ENCODE measurements at regions not wholly inside any gene's neighbourhood (a gene's known extent, or its start where the extent isn't known, plus 50 kb on each side); places are given as distances from the start of the nearest gene placed in this dataset.

GRCh38 chr3:95197661-95198060 is 1134.8 kb downstream of the NSUN3 start:
- Mint-ChIP-seq H3K36me3 (ENCODE audit: low read depth, unreplicated experiment) (no peaks in the 10 kb centered on the region), H3K9me3 (ENCODE audit: unreplicated experiment) (peaks cover 2% of the 10 kb centered on the region), H3K27me3 (ENCODE audit: low read depth, unreplicated experiment) (no peaks in the 10 kb centered on the region), H3K27ac (ENCODE audit: unreplicated experiment) (no peak overlapping the region), H3K4me1 (ENCODE audit: low read depth, unreplicated experiment) (no peaks in the 10 kb centered on the region), H3K4me3 (ENCODE audit: unreplicated experiment) (no peak overlapping the region)
- Histone ChIP-seq H3K36me3 (ENCODE audit: insufficient read depth, low read length) (no peaks in the 10 kb centered on the region), H4K20me1 (ENCODE audit: insufficient read depth, low read length) (no peaks in the 10 kb centered on the region), H2AFZ (ENCODE audit: low read depth, low read length) (no peak overlapping the region), H3K4me3 (ENCODE audit: insufficient read depth, low read depth, low read length) (no peak overlapping the region), H3K27me3 (ENCODE audit: insufficient read depth, low read length) (no peaks in the 10 kb centered on the region), H3K9ac (ENCODE audit: low read length) (no peak overlapping the region), H3K79me2 (ENCODE audit: insufficient read depth, low read length) (no peaks in the 10 kb centered on the region), H3K4me1 (ENCODE audit: insufficient read depth, low read length) (no peaks in the 10 kb centered on the region), H3K9me3 (ENCODE audit: insufficient read depth, low read depth, low read length) (no peaks in the 10 kb centered on the region), H3K4me2 (ENCODE audit: low read length) (no peak overlapping the region), H3K27ac (ENCODE audit: low read depth, low read length) (no peak overlapping the region)
- DNase-seq (ENCODE audit: low read depth), result no peak
- TF ChIP-seq EZH2 (IDR thresholded peaks at IDR 0.05; ENCODE audit: insufficient read depth, low read length), result no peak
- TF ChIP-seq CTCF (IDR thresholded peaks at IDR 0.05; ENCODE audit: insufficient read depth, low read depth, low read length), result no peak
- FAIRE-seq, result no peak

- peaks cover 2% of the 10 kb centered on the region for H3K9me3 ChIP-seq (ENCODE audit: insufficient read depth, low read depth, low read length)
- H2AFZ ChIP-seq (ENCODE audit: low read depth, low read length), result no peak overlapping the region
- H3K4me1 Mint-ChIP-seq (ENCODE audit: low read depth, unreplicated experiment), result no peaks in the 10 kb centered on the region
These were observed 1137.5 kb downstream of the NSUN3 start for GRCh38 chr3:95200384-95200783.

More at GRCh38 chr3:95200384-95200783, 1137.5 kb downstream of the NSUN3 start:
- FAIRE-seq (no peak), DNase-seq (ENCODE audit: low read depth) (no peak)
- no peaks in the 10 kb centered on the region for H3K27me3 Mint-ChIP-seq (ENCODE audit: low read depth, unreplicated experiment)
- H3K36me3 ChIP-seq (ENCODE audit: insufficient read depth, low read length), result no peaks in the 10 kb centered on the region
- TF ChIP-seq EZH2 (IDR thresholded peaks at IDR 0.05; ENCODE audit: insufficient read depth, low read length) (no peak), CTCF (IDR thresholded peaks at IDR 0.05; ENCODE audit: insufficient read depth, low read depth, low read length) (no peak)
- no peak overlapping the region for H3K9ac ChIP-seq (ENCODE audit: low read length)
- H3K9me3 Mint-ChIP-seq (ENCODE audit: unreplicated experiment), result peaks cover 2% of the 10 kb centered on the region
- H3K4me1 ChIP-seq (ENCODE audit: insufficient read depth, low read length), result no peaks in the 10 kb centered on the region
- H3K79me2 ChIP-seq (ENCODE audit: insufficient read depth, low read length), result no peaks in the 10 kb centered on the region
- H3K4me3 ChIP-seq (ENCODE audit: insufficient read depth, low read depth, low read length), result no peak overlapping the region
- no peak overlapping the region for H3K4me3 Mint-ChIP-seq (ENCODE audit: unreplicated experiment)
- no peak overlapping the region for H3K27ac Mint-ChIP-seq (ENCODE audit: unreplicated experiment)
- H3K4me2 ChIP-seq (ENCODE audit: low read length), result no peak overlapping the region
- H3K36me3 Mint-ChIP-seq (ENCODE audit: low read depth, unreplicated experiment), result no peaks in the 10 kb centered on the region
- H3K27ac ChIP-seq (ENCODE audit: low read depth, low read length), result no peak overlapping the region
- no peaks in the 10 kb centered on the region for H3K27me3 ChIP-seq (ENCODE audit: insufficient read depth, low read length)
- no peaks in the 10 kb centered on the region for H4K20me1 ChIP-seq (ENCODE audit: insufficient read depth, low read length)

All from astrocyte (in vitro differentiated cells and primary cell).